ENCODE measurements at regions not wholly inside any gene's neighbourhood (a gene's known extent, or its start where the extent isn't known, plus 50 kb on each side); places are given as distances from the start of the nearest gene placed in this dataset.

DNA sequence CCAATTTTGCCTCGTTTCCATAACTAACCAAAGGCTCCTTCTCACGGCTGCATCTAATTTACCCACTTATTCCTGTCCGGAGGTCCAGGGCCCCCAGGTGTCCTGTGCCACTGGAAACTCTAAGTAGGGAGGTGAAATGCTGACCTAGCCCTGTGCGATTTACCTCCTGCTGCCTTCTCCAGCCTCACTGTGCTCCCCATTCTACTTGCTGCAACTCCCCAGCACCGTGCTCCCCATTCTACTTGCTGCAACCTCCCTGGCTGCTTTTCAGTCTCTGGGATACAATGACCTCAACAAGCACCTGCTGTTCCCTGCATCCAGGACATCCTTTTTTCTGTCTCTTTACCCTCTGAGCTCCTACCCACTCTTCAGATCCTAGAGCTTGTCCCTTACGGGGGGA lies 254.7 kb upstream of the PROK2 start:
- TF ChIP-seq, protein P1, sequence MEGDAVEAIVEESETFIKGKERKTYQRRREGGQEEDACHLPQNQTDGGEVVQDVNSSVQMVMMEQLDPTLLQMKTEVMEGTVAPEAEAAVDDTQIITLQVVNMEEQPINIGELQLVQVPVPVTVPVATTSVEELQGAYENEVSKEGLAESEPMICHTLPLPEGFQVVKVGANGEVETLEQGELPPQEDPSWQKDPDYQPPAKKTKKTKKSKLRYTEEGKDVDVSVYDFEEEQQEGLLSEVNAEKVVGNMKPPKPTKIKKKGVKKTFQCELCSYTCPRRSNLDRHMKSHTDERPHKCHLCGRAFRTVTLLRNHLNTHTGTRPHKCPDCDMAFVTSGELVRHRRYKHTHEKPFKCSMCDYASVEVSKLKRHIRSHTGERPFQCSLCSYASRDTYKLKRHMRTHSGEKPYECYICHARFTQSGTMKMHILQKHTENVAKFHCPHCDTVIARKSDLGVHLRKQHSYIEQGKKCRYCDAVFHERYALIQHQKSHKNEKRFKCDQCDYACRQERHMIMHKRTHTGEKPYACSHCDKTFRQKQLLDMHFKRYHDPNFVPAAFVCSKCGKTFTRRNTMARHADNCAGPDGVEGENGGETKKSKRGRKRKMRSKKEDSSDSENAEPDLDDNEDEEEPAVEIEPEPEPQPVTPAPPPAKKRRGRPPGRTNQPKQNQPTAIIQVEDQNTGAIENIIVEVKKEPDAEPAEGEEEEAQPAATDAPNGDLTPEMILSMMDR (IDR thresholded peaks at IDR 0.05; ENCODE audit: poor library complexity), result no peak
- TF ChIP-seq EZH2 (IDR thresholded peaks at IDR 0.05; ENCODE audit: borderline replicate concordance), result no peak
- TF ChIP-seq EZH2phosphoT487 (IDR thresholded peaks at IDR 0.05; ENCODE audit: low read depth, severe bottlenecking, unreplicated experiment), result no peak

All from hepatocyte (in vitro differentiated cells).